GM23338 (cell line): ENCODE measurements at regions not wholly inside any gene's neighbourhood (a gene's known extent, or its start where the extent isn't known, plus 50 kb on each side); places are given as distances from the start of the nearest gene placed in this dataset.
A peak's percentile ranks its signal among the peaks of the same experiment; 100 is the strongest.

ENCODE experiments used
- ATAC-seq: fragments of 200-7000 bp; cut with Tn5 transposase; 3 replicates; pipeline ENCODE4 v1.9.1; 2020
- DNase-seq: peaks from one replicate; pipeline ENCODE4 v3.0.0-alpha.2; 2015; ENCODE audit warnings: low spot score
- H2AFZ ChIP-seq: fragments of 200-600 bp; sonication (generic); 2 replicates; pipeline ENCODE4 v1.8.0; 2016; ENCODE audit warnings: antibody characterized with exemption, mild to moderate bottlenecking, moderate library complexity
- H3F3A ChIP-seq: fragments of 200-600 bp; sonication (generic); replicated peaks from 2 replicates; pipeline ENCODE4 v1.8.0; 2017; ENCODE audit warnings: antibody characterized with exemption, mixed run types, low read depth
- H3K27ac ChIP-seq: fragments of 200-600 bp; sonication (generic); 2 replicates; pipeline ENCODE4 v1.6.1; 2016; ENCODE audit warnings: low read depth
- H3K27me3 ChIP-seq: fragments of 200-600 bp; sonication (generic); 2 replicates; pipeline ENCODE4 v1.8.0; 2016; ENCODE audit warnings: mild to moderate bottlenecking, mixed run types, moderate library complexity; ENCODE audit not compliant: insufficient read depth
- H3K36me3 ChIP-seq: fragments of 200-600 bp; sonication (generic); 2 replicates; pipeline ENCODE4 v1.8.0; 2016; ENCODE audit warnings: mild to moderate bottlenecking; ENCODE audit not compliant: insufficient read depth
- H3K4me1 ChIP-seq: fragments of 200-600 bp; sonication (generic); 2 replicates; pipeline ENCODE4 v1.8.0; 2016; ENCODE audit warnings: mild to moderate bottlenecking, moderate library complexity; ENCODE audit not compliant: insufficient read depth
- H3K4me2 ChIP-seq: fragments of 200-600 bp; sonication (generic); 2 replicates; pipeline ENCODE4 v1.7.1; 2017; ENCODE audit warnings: mixed run types
- H3K4me3 ChIP-seq: fragments of 200-600 bp; sonication (generic); 2 replicates; pipeline ENCODE4 v1.6.1; 2016; ENCODE audit warnings: mixed run types
- H3K79me2 ChIP-seq: fragments of 200-600 bp; sonication (generic); replicated peaks from 2 replicates; pipeline ENCODE4 v1.8.0; 2017; ENCODE audit warnings: mild to moderate bottlenecking; ENCODE audit not compliant: insufficient read depth
- H3K9me2 ChIP-seq: fragments of 200-600 bp; sonication (generic); 2 replicates; pipeline ENCODE4 v1.8.0; 2017; ENCODE audit not compliant: insufficient read depth
- H4K20me1 ChIP-seq: fragments of 200-600 bp; sonication (generic); replicated peaks from 2 replicates; pipeline ENCODE4 v1.8.0; 2017; ENCODE audit warnings: mild to moderate bottlenecking; ENCODE audit not compliant: insufficient read depth
- H3K27ac Mint-ChIP-seq: 2 replicates; pipeline ENCODE4 v1.8.0; 2020; ENCODE audit warnings: inconsistent platforms, mild to moderate bottlenecking, moderate library complexity, mixed read lengths
- H3K27me3 Mint-ChIP-seq: 3 replicates; pipeline ENCODE4 v1.8.0; 2022; ENCODE audit warnings: low read depth, mild to moderate bottlenecking, moderate library complexity, mixed read lengths, inconsistent platforms; ENCODE audit not compliant: insufficient read depth, poor library complexity
- H3K36me3 Mint-ChIP-seq: 3 replicates; pipeline ENCODE4 v1.8.0; 2021; ENCODE audit warnings: low read depth, mild to moderate bottlenecking, inconsistent platforms, moderate library complexity, mixed read lengths
- H3K4me1 Mint-ChIP-seq: 3 replicates; pipeline ENCODE4 v1.8.0; 2020; ENCODE audit warnings: mild to moderate bottlenecking, inconsistent platforms, mixed read lengths
- H3K4me3 Mint-ChIP-seq: 3 replicates; pipeline ENCODE4 v1.8.0; 2021; ENCODE audit warnings: moderate library complexity, mild to moderate bottlenecking, inconsistent platforms, mixed read lengths
- H3K9me3 Mint-ChIP-seq: 3 replicates; pipeline ENCODE4 v1.8.0; 2020; ENCODE audit warnings: moderate library complexity, mild to moderate bottlenecking, inconsistent platforms, mixed read lengths
- CREB1 ChIP-seq: fragments of 250-450 bp; sonication (Bioruptor Pico); IDR thresholded peaks from 2 replicates; pipeline ENCODE4 v1.5.0; 2020; ENCODE audit warnings: low read depth, mild to moderate bottlenecking, moderate library complexity
- CTCF ChIP-seq, 2 experiments: fragments of 200-600 bp in 1 of 2; sonication (generic) in 1 of 2; conservative IDR thresholded peaks; 2 replicates each; pipeline versions ENCODE4 v1.5.1 to v1.6.1; 2016 to 2017; ENCODE audit warnings: antibody characterized with exemption in 2 of 2, low read depth in 2 of 2, mild to moderate bottlenecking in 2 of 2, moderate library complexity in 1 of 2
- EZH2 ChIP-seq: fragments of 200-600 bp; sonication (generic); IDR thresholded peaks from one replicate; pipeline ENCODE4 v1.8.0; 2017; ENCODE audit warnings: antibody characterized with exemption, mild to moderate bottlenecking, low read depth; ENCODE audit not compliant: unreplicated experiment
- EZH2phosphoT487 ChIP-seq: fragments of 200-600 bp; sonication (generic); IDR thresholded peaks from one replicate; pipeline ENCODE4 v1.8.1; 2018; ENCODE audit warnings: antibody characterized with exemption; ENCODE audit not compliant: unreplicated experiment
- REST ChIP-seq: IDR thresholded peaks from one replicate; pipeline ENCODE4 v1.6.1; 2018; ENCODE audit warnings: antibody characterized with exemption; ENCODE audit not compliant: unreplicated experiment
- ZNF114 ChIP-seq: fragments of 250-450 bp; sonication (Bioruptor Pico); IDR thresholded peaks from 2 replicates; pipeline ENCODE4 v1.5.0; 2020; ENCODE audit warnings: mild to moderate bottlenecking, moderate library complexity
- ZNF331 ChIP-seq: fragments of 250-450 bp; sonication (Bioruptor Pico); IDR thresholded peaks from 2 replicates; pipeline ENCODE4 v1.5.0; 2020; ENCODE audit warnings: low read depth, mild to moderate bottlenecking, moderate library complexity

GRCh38 chr12:76633415-76633814 is 73.8 kb upstream of the OSBPL8 start (continued):
- TF ChIP-seq EZH2phosphoT487 (no peak), ZNF114 (CRISPR knock-in tag) (no peak), ZNF331 (no peak), EZH2 (no peak)

GRCh38 chr12:76634133-76634532 is 74.6 kb upstream of the OSBPL8 start:
- Histone ChIP-seq H3K9me2 (no peaks in the 10 kb centered on the region), H3K79me2 (no peaks in the 10 kb centered on the region), H3F3A (peaks cover 4% of the 10 kb centered on the region; the same call in 1 of the 2 replicates), H3K27me3 (no peaks in the 10 kb centered on the region), H3K27ac (no peak overlapping the region), H4K20me1 (no peaks in the 10 kb centered on the region), H3K4me3 (no peak overlapping the region), H3K36me3 (no peaks in the 10 kb centered on the region; the same call in 1 of the 2 replicates), H2AFZ (no peak overlapping the region), H3K4me1 (peaks cover 31% of the 10 kb centered on the region), H3K4me2 (peak overlapping the region; percentile 13)
- peaks cover 12% of the 10 kb centered on the region for H3K27me3 Mint-ChIP-seq
- H3K9me3 Mint-ChIP-seq, result no peaks in the 10 kb centered on the region
- ATAC-seq (peak; percentile 86), DNase-seq (peak; percentile 50)
- peaks cover 32% of the 10 kb centered on the region for H3K4me1 Mint-ChIP-seq
- H3K36me3 Mint-ChIP-seq, result no peaks in the 10 kb centered on the region
- TF ChIP-seq EZH2 (no peak), CREB1 (CRISPR knock-in tag) (no peak)
- no peak overlapping the region; the same call in 2 of the 3 replicates for H3K4me3 Mint-ChIP-seq
- H3K27ac Mint-ChIP-seq, result peak overlapping the region; percentile 51; the same call in 1 of the 2 replicates

- no peaks in the 10 kb centered on the region for H4K20me1 ChIP-seq
- DNase-seq (peak; percentile 30), ATAC-seq (no peak; the same call in 2 of the 3 replicates)
- H3K27ac Mint-ChIP-seq, result peak overlapping the region; percentile 76
- no peaks in the 10 kb centered on the region for H3K79me2 ChIP-seq
- H3K27me3 ChIP-seq, result no peaks in the 10 kb centered on the region
- peaks cover 32% of the 10 kb centered on the region for H3K4me1 Mint-ChIP-seq
- H3K27me3 Mint-ChIP-seq, result peaks cover 14% of the 10 kb centered on the region
- peaks cover 31% of the 10 kb centered on the region for H3K4me1 ChIP-seq
- H3F3A ChIP-seq, result peaks cover 4% of the 10 kb centered on the region; the same call in 1 of the 2 replicates
- H3K4me2 ChIP-seq, result no peak overlapping the region
- no peaks in the 10 kb centered on the region; the same call in 1 of the 2 replicates for H3K36me3 ChIP-seq
- no peaks in the 10 kb centered on the region for H3K9me3 Mint-ChIP-seq
- H3K9me2 ChIP-seq, result no peaks in the 10 kb centered on the region
- H3K4me3 Mint-ChIP-seq, result no peak overlapping the region
- H2AFZ ChIP-seq, result peak overlapping the region; percentile 48; the same call in 1 of the 2 replicates
- no peaks in the 10 kb centered on the region for H3K36me3 Mint-ChIP-seq
- no peak overlapping the region for H3K4me3 ChIP-seq
- no peak overlapping the region for H3K27ac ChIP-seq
- TF ChIP-seq EZH2, result no peak
- TF ChIP-seq REST, result no peak
- no peak for TF ChIP-seq CTCF (conservative IDR thresholded peaks at IDR 0.05; ENCODE audit: low read depth in 2 of 2)
- TF ChIP-seq ZNF114 (CRISPR knock-in tag), result no peak
- TF ChIP-seq CREB1 (CRISPR knock-in tag), result no peak
These were observed 76.6 kb upstream of the OSBPL8 start for GRCh38 chr12:76636121-76636692.
